HEK293T (cell line): ENCODE measurements at regions not wholly inside any gene's neighbourhood (a gene's known extent, or its start where the extent isn't known, plus 50 kb on each side); places are given as distances from the start of the nearest gene placed in this dataset.

ENCODE experiments used
- CTCF ChIA-PET: fragments of 350-600 bp; formaldehyde crosslinking; extraction: SDS; loops from one replicate; lab custom pipeline; 2021; ENCODE audit warnings: antibody characterized with exemption, inconsistent platforms; lab: Yijun Ruan, JAX
- POLR2A ChIA-PET: fragments of 350-600 bp; formaldehyde crosslinking; extraction: SDS; loops from one replicate; lab custom pipeline; 2020; ENCODE audit warnings: antibody characterized with exemption, inconsistent platforms; lab: Yijun Ruan, JAX
- DNase-seq: peaks from one replicate; pipeline ENCODE4 v3.0.0; 2012; ENCODE audit warnings: mixed read lengths; ENCODE audit errors: extremely low spot score
- ARNT ChIP-seq: fragments of 450-650 bp; IDR thresholded peaks from 2 replicates; pipeline ENCODE4 v1.6.1; 2017; ENCODE audit warnings: mild to moderate bottlenecking
- BHLHE40 ChIP-seq: fragments of 450-650 bp; IDR thresholded peaks from 2 replicates; pipeline ENCODE4 v1.6.1; 2016; ENCODE audit warnings: mild to moderate bottlenecking, moderate library complexity, borderline replicate concordance
- CTBP1 ChIP-seq: fragments of 450-650 bp; IDR thresholded peaks from 2 replicates; pipeline ENCODE4 v1.6.1; 2016; ENCODE audit warnings: borderline replicate concordance
- ELF4 ChIP-seq: fragments of 450-650 bp; IDR thresholded peaks from 2 replicates; pipeline ENCODE4 v1.6.1; 2017; ENCODE audit warnings: antibody characterized with exemption
- FOXA1 ChIP-seq: fragments of 450-650 bp; IDR thresholded peaks from 2 replicates; pipeline ENCODE4 v1.6.1; 2016; ENCODE audit warnings: mild to moderate bottlenecking
- FOXK2 ChIP-seq: fragments of 450-650 bp; IDR thresholded peaks from 2 replicates; pipeline ENCODE4 v1.6.1; 2016; ENCODE audit warnings: mild to moderate bottlenecking
- FOXM1 ChIP-seq: fragments of 450-650 bp; IDR thresholded peaks from 2 replicates; pipeline ENCODE4 v1.6.1; 2017; ENCODE audit warnings: mild to moderate bottlenecking, borderline replicate concordance
- HDGF ChIP-seq: fragments of 450-650 bp; IDR thresholded peaks from 2 replicates; pipeline ENCODE4 v1.6.1; 2017; ENCODE audit warnings: antibody characterized with exemption, borderline replicate concordance
- L3MBTL2 ChIP-seq: fragments of 450-650 bp; conservative IDR thresholded peaks from 2 replicates; pipeline ENCODE4 v1.6.1; 2016; ENCODE audit warnings: mild to moderate bottlenecking
- LEF1 ChIP-seq: fragments of 450-650 bp; IDR thresholded peaks from 2 replicates; pipeline ENCODE4 v1.6.1; 2017; ENCODE audit warnings: mild to moderate bottlenecking, borderline replicate concordance
- NFRKB ChIP-seq: fragments of 450-650 bp; IDR thresholded peaks from 2 replicates; pipeline ENCODE4 v1.6.1; 2016; ENCODE audit warnings: mild to moderate bottlenecking, moderate library complexity
- PKNOX1 ChIP-seq: fragments of 450-650 bp; IDR thresholded peaks from 2 replicates; pipeline ENCODE4 v1.6.1; 2016
- SP1 ChIP-seq: fragments of 450-650 bp; IDR thresholded peaks from 2 replicates; pipeline ENCODE4 v1.6.1; 2017
- SUZ12 ChIP-seq: fragments of 450-650 bp; IDR thresholded peaks from 2 replicates; pipeline ENCODE4 v1.6.1; 2016; ENCODE audit warnings: mild to moderate bottlenecking
- TARDBP ChIP-seq: fragments of 450-650 bp; IDR thresholded peaks from 2 replicates; pipeline ENCODE4 v1.6.1; 2016
- ZNF384 ChIP-seq: fragments of 450-650 bp; IDR thresholded peaks from 2 replicates; pipeline ENCODE4 v1.6.1; 2016

- TF ChIP-seq BHLHE40 (no peak), SP1 (no peak), ZNF384 (no peak), NFRKB (no peak), FOXA1 (no peak), ELF4 (no peak), HDGF (no peak), SUZ12 (no peak), CTBP1 (no peak), ARNT (no peak), FOXK2 (no peak)
- ChIA-PET POLR2A (no interaction called here), CTCF (no interaction called here)
- no peak for DNase-seq
These were observed 97.3 kb upstream of the GOT2 start for GRCh38 chr16:58831386-58831785.

GRCh38 chr16:58828901-58829545 is 94.9 kb upstream of the GOT2 start:
- POLR2A ChIA-PET = no interaction called here
- DNase-seq = no peak
- CTCF ChIA-PET = no interaction called here
- TF ChIP-seq L3MBTL2 (no peak), CTBP1 (no peak), HDGF (no peak), ELF4 (no peak), PKNOX1 (no peak), FOXA1 (no peak), NFRKB (no peak), SP1 (no peak)

- POLR2A ChIA-PET = no interaction called here
- CTCF ChIA-PET = no interaction called here
- no peak for TF ChIP-seq LEF1
- DNase-seq = no peak
These were observed 90.1 kb upstream of the GOT2 start for GRCh38 chr16:58824201-58824600.

- ChIA-PET CTCF (no interaction called here), POLR2A (no interaction called here)
- TF ChIP-seq FOXM1 = no peak
- no peak for TF ChIP-seq FOXK2
- TF ChIP-seq CTBP1 = no peak
- TF ChIP-seq NFRKB = no peak
- TF ChIP-seq ZNF384 = no peak
- no peak for TF ChIP-seq BHLHE40
- DNase-seq = no peak
These were observed 87.8 kb upstream of the GOT2 start for GRCh38 chr16:58821886-58822285.

GRCh38 chr16:58820411-58820810 is 86.3 kb upstream of the GOT2 start:
- DNase-seq = no peak
- CTCF ChIA-PET = no interaction called here
- POLR2A ChIA-PET = no interaction called here
- TF ChIP-seq PKNOX1 (no peak), FOXM1 (no peak), HDGF (no peak), ZNF384 (no peak), SUZ12 (no peak)

- POLR2A ChIA-PET = no interaction called here
- TF ChIP-seq SUZ12 = no peak
- no peak for TF ChIP-seq NFRKB
- no peak for TF ChIP-seq TARDBP
- no peak for TF ChIP-seq PKNOX1
- no peak for TF ChIP-seq HDGF
- no peak for TF ChIP-seq FOXA1
- TF ChIP-seq ARNT = no peak
- no peak for TF ChIP-seq FOXK2
- TF ChIP-seq ELF4 = no peak
- TF ChIP-seq FOXM1 = no peak
- DNase-seq = no peak
- CTCF ChIA-PET = interaction anchor here (0.5 to 1.1 kb wide), 2 partner anchors 12 to 82 kb away, joined by 3 to 4 read pairs; no protein-coding TSS in a partner anchor
These were observed 81.2 kb upstream of the GOT2 start for GRCh38 chr16:58815181-58815888.

GRCh38 chr16:58814348-58814801 is 80.3 kb upstream of the GOT2 start:
- TF ChIP-seq NFRKB (no peak), ARNT (no peak), LEF1 (no peak), ZNF384 (no peak), HDGF (no peak), FOXA1 (no peak), L3MBTL2 (no peak), CTBP1 (no peak), FOXK2 (no peak), SUZ12 (no peak), TARDBP (no peak), PKNOX1 (no peak), BHLHE40 (no peak)
- ChIA-PET CTCF (interaction anchor here (0.5 to 1.4 kb wide), 7 partner anchors 10 to 117 kb away, joined by 3 to 4 read pairs (median 3); no protein-coding TSS in a partner anchor), POLR2A (no interaction called here)
- peak; percentile 69 for DNase-seq
